OCI-LY3 (cell line): ENCODE measurements at regions not wholly inside any gene's neighbourhood (a gene's known extent, or its start where the extent isn't known, plus 50 kb on each side); places are given as distances from the start of the nearest gene placed in this dataset.

Experiments
- CTCF ChIP-seq: fragments of 200-600, 300-600 bp; sonication (generic); IDR thresholded peaks from 2 replicates; pipeline ENCODE4 v1.5.1; 2014; ENCODE audit warnings: antibody characterized with exemption, low read length, low read depth
- EZH2phosphoT487 ChIP-seq: fragments of 200-600 bp; shearing (Covaris generic); IDR thresholded peaks from 2 replicates; pipeline ENCODE4 v1.6.1; 2018; ENCODE audit warnings: antibody characterized with exemption, mixed run types, low read depth

- no peak for TF ChIP-seq CTCF
- TF ChIP-seq EZH2phosphoT487, result no peak
These were observed 183.4 kb downstream of the EMX2 start for GRCh38 chr10:117725993-117726392.
